ENCODE measurements at regions not wholly inside any gene's neighbourhood (a gene's known extent, or its start where the extent isn't known, plus 50 kb on each side); places are given as distances from the start of the nearest gene placed in this dataset.
"Not testable (repeated sequence)": the region's sequence is repeated elsewhere in the genome, so short reads cannot be mapped to it uniquely, and the experiment has no call there.

- TF ChIP-seq CTCF (IDR thresholded peaks at IDR 0.05; ENCODE audit: borderline replicate concordance, control extremely low read depth, extremely low read depth, insufficient read depth, missing control alignments) = no peak
- DNase-seq (ENCODE audit: low spot score) = no peak
- in situ Hi-C loops (cut with MboI; ENCODE audit: low sequenced_read_pairs, unreplicated experiment) = no loop called here
Observed at GRCh38 chr2:105674859-105675541, 69.7 kb upstream of the NCK2 start.

- no peak for DNase-seq (ENCODE audit: low spot score)
- in situ Hi-C loops (cut with MboI; ENCODE audit: low sequenced_read_pairs, unreplicated experiment) = no loop called here
- TF ChIP-seq CTCF (IDR thresholded peaks at IDR 0.05; ENCODE audit: borderline replicate concordance, control extremely low read depth, extremely low read depth, insufficient read depth, missing control alignments) = no peak
Observed at GRCh38 chr2:105674401-105674800, 70.3 kb upstream of the NCK2 start.

- no peak for DNase-seq (ENCODE audit: low spot score)
- no peak for TF ChIP-seq CTCF (IDR thresholded peaks at IDR 0.05; ENCODE audit: borderline replicate concordance, control extremely low read depth, extremely low read depth, insufficient read depth, missing control alignments)
- in situ Hi-C loops (cut with MboI; ENCODE audit: low sequenced_read_pairs, unreplicated experiment) = no loop called here
Observed at GRCh38 chr2:105671156-105671555, 73.6 kb upstream of the NCK2 start.

- in situ Hi-C loops (cut with MboI; ENCODE audit: low sequenced_read_pairs, unreplicated experiment) = no loop called here
- no peak for TF ChIP-seq CTCF (IDR thresholded peaks at IDR 0.05; ENCODE audit: borderline replicate concordance, control extremely low read depth, extremely low read depth, insufficient read depth, missing control alignments)
- DNase-seq (ENCODE audit: low spot score) = no peak
Observed at GRCh38 chr2:105669384-105669891, 75.3 kb upstream of the NCK2 start.

- no peak for DNase-seq (ENCODE audit: low spot score)
- TF ChIP-seq CTCF (IDR thresholded peaks at IDR 0.05; ENCODE audit: borderline replicate concordance, control extremely low read depth, extremely low read depth, insufficient read depth, missing control alignments) = no peak
- in situ Hi-C loops (cut with MboI; ENCODE audit: low sequenced_read_pairs, unreplicated experiment) = no loop called here
Observed at GRCh38 chr2:105665480-105665879, 79.2 kb upstream of the NCK2 start.

- in situ Hi-C loops (cut with MboI; ENCODE audit: low sequenced_read_pairs, unreplicated experiment) = no loop called here
- no peak for DNase-seq (ENCODE audit: low spot score)
- no peak for TF ChIP-seq CTCF (IDR thresholded peaks at IDR 0.05; ENCODE audit: borderline replicate concordance, control extremely low read depth, extremely low read depth, insufficient read depth, missing control alignments)
Observed at GRCh38 chr2:105660489-105660888, 84.2 kb upstream of the NCK2 start.

- DNase-seq (ENCODE audit: low spot score); in situ Hi-C loops (cut with MboI; ENCODE audit: low sequenced_read_pairs, unreplicated experiment): not testable (repeated sequence)
Observed at GRCh38 chr2:105655723-105656606, 88.7 kb upstream of the NCK2 start.

Data from GM13976 (cell line).